Uterus (tissue), 2 donors: ENCODE measurements at regions not wholly inside any gene's neighbourhood (a gene's known extent, or its start where the extent isn't known, plus 50 kb on each side); places are given as distances from the start of the nearest gene placed in this dataset.

Experiments
- CTCF ChIP-seq, 4 experiments: fragments of 200-600 bp in 2 of 4; fragments of 450-650 bp in 2 of 4; sonication (generic) in 2 of 4; IDR thresholded peaks; one replicate each; pipeline ENCODE4 v1.5.1; 2016 to 2019; ENCODE audit warnings: antibody characterized with exemption in 4 of 4, mild to moderate bottlenecking in 2 of 4, moderate library complexity in 1 of 4
- POLR2A ChIP-seq, 2 donors: fragments of 450-650 bp; IDR thresholded peaks; one replicate each; pipeline ENCODE4 v1.6.1; 2016; ENCODE audit warnings: antibody characterized with exemption in 2 of 2, mild to moderate bottlenecking in 1 of 2, moderate library complexity in 1 of 2

- TF ChIP-seq CTCF (IDR thresholded peaks at IDR 0.05), result no peak
- TF ChIP-seq POLR2A (IDR thresholded peaks at IDR 0.05), result no peak
Measured at GRCh38 chr14:34246206-34246605, 215.8 kb downstream of the SPTSSA start.
